ENCODE measurements at regions not wholly inside any gene's neighbourhood (a gene's known extent, or its start where the extent isn't known, plus 50 kb on each side); places are given as distances from the start of the nearest gene placed in this dataset.

DNA sequence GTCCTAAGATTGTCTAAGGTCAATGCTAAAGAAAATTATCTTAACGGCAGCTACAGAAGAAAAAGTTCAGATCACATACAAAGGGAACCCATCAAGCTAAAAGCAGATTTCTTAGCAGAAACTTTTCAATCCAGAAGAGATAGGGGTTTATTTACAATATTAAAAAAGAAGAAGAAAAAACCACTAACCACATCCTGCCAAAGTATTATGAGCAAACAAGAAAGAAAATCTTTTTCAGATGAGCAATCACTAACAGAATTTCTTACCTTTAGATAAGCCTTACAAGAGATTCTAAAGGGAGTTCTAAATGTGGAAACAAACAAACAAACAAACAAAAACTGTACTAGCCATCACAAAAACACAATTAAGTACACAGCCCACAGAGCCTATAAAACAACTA is 1015.8 kb upstream of the EPHA6 start:
- no peaks in the 10 kb centered on the region for H3K9me1 ChIP-seq (ENCODE audit: control insufficient read depth, extremely low read depth, insufficient read depth, low read length)
- H2AFZ ChIP-seq (ENCODE audit: control insufficient read depth, low read length), result no peak overlapping the region
- H3K9ac ChIP-seq (ENCODE audit: control insufficient read depth, extremely low read depth, insufficient read depth, low read length), result no peak overlapping the region
- H3K36me3 ChIP-seq (ENCODE audit: control insufficient read depth in 2 of 2, extremely low read depth in 1 of 2, insufficient read depth in 2 of 2, low read length in 2 of 2), result no peaks in the 10 kb centered on the region
- no peak overlapping the region for H3K4me2 ChIP-seq (ENCODE audit: control insufficient read depth, extremely low read depth, insufficient read depth, low read depth, low read length)
- H3K4me3 ChIP-seq (ENCODE audit: control insufficient read depth in 2 of 3, extremely low read depth in 1 of 3, insufficient read depth in 2 of 3, low read depth in 1 of 3, low read length in 3 of 3), result no peak overlapping the region
- no peaks in the 10 kb centered on the region for H3K9me3 ChIP-seq (ENCODE audit: control insufficient read depth, low read depth, low read length)
- FAIRE-seq (no peak), DNase-seq (ENCODE audit: low read depth, low spot score) (no peak)
- no peaks in the 10 kb centered on the region for H3K4me1 ChIP-seq (ENCODE audit: control insufficient read depth, extremely low read depth, insufficient read depth, low read length)
- H3K27me3 ChIP-seq (ENCODE audit: control insufficient read depth, extremely low read depth, insufficient read depth, low read length), result no peaks in the 10 kb centered on the region
- no peaks in the 10 kb centered on the region for H3K79me2 ChIP-seq (ENCODE audit: control insufficient read depth, insufficient read depth, low read length)
- TF ChIP-seq, protein P1, sequence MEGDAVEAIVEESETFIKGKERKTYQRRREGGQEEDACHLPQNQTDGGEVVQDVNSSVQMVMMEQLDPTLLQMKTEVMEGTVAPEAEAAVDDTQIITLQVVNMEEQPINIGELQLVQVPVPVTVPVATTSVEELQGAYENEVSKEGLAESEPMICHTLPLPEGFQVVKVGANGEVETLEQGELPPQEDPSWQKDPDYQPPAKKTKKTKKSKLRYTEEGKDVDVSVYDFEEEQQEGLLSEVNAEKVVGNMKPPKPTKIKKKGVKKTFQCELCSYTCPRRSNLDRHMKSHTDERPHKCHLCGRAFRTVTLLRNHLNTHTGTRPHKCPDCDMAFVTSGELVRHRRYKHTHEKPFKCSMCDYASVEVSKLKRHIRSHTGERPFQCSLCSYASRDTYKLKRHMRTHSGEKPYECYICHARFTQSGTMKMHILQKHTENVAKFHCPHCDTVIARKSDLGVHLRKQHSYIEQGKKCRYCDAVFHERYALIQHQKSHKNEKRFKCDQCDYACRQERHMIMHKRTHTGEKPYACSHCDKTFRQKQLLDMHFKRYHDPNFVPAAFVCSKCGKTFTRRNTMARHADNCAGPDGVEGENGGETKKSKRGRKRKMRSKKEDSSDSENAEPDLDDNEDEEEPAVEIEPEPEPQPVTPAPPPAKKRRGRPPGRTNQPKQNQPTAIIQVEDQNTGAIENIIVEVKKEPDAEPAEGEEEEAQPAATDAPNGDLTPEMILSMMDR (optimal IDR thresholded peaks at IDR 0.05 in 1 of 3, IDR thresholded peaks at IDR 0.05 in 1 of 3, conservative IDR thresholded peaks at IDR 0.05 in 1 of 3; ENCODE audit: extremely low read depth in 1 of 3, insufficient read depth in 2 of 3, low read length in 3 of 3), result no peak
- TF ChIP-seq EZH2 (IDR thresholded peaks at IDR 0.05; ENCODE audit: low read length), result no peak
- H3K27ac ChIP-seq (ENCODE audit: control insufficient read depth, insufficient read depth, low read length), result no peak overlapping the region
- H4K20me1 ChIP-seq (ENCODE audit: control insufficient read depth, extremely low read depth, insufficient read depth, low read length), result no peaks in the 10 kb centered on the region
- dilution Hi-C loops (cut with MboI; ENCODE audit: extremely low pct_ligation_motif_present, low sequenced_read_pairs), result no loop called here

DNA sequence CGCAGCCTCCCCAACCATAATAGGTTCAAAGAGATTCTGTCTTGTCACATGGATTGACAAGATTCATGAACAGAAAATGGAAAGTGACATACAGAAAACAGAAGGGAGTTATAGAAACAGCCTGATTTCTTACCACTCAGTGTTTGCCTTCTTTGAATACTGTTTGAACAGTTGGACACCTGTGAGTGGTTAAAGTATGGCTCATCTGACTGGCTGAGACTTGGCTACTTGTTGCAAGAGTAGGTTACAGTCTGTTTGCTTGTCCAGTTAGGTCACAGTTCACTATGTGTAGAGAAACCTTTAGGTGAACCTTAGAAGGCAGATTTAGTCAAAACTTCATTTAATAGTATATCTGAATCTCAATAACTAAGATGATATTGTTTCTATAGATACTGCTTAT is 1003.9 kb upstream of the EPHA6 start:
- no peak overlapping the region for H3K9ac ChIP-seq (ENCODE audit: control insufficient read depth, extremely low read depth, insufficient read depth, low read length)
- DNase-seq (ENCODE audit: low read depth, low spot score) (no peak), FAIRE-seq (no peak)
- H3K4me1 ChIP-seq (ENCODE audit: control insufficient read depth, extremely low read depth, insufficient read depth, low read length), result no peaks in the 10 kb centered on the region
- no peaks in the 10 kb centered on the region for H3K9me3 ChIP-seq (ENCODE audit: control insufficient read depth, low read depth, low read length)
- dilution Hi-C loops (cut with MboI; ENCODE audit: extremely low pct_ligation_motif_present, low sequenced_read_pairs), result no loop called here
- H3K4me2 ChIP-seq (ENCODE audit: control insufficient read depth, extremely low read depth, insufficient read depth, low read depth, low read length), result no peak overlapping the region
- no peaks in the 10 kb centered on the region for H3K27me3 ChIP-seq (ENCODE audit: control insufficient read depth, extremely low read depth, insufficient read depth, low read length)
- TF ChIP-seq EZH2 (IDR thresholded peaks at IDR 0.05; ENCODE audit: low read length), result no peak
- TF ChIP-seq, protein P1 (optimal IDR thresholded peaks at IDR 0.05 in 1 of 3, IDR thresholded peaks at IDR 0.05 in 1 of 3, conservative IDR thresholded peaks at IDR 0.05 in 1 of 3; ENCODE audit: extremely low read depth in 1 of 3, insufficient read depth in 2 of 3, low read length in 3 of 3), result no peak
- H2AFZ ChIP-seq (ENCODE audit: control insufficient read depth, low read length), result no peak overlapping the region
- H3K9me1 ChIP-seq (ENCODE audit: control insufficient read depth, extremely low read depth, insufficient read depth, low read length), result no peaks in the 10 kb centered on the region
- H4K20me1 ChIP-seq (ENCODE audit: control insufficient read depth, extremely low read depth, insufficient read depth, low read length), result no peaks in the 10 kb centered on the region
- H3K27ac ChIP-seq (ENCODE audit: control insufficient read depth, insufficient read depth, low read length), result no peak overlapping the region
- H3K4me3 ChIP-seq (ENCODE audit: control insufficient read depth in 2 of 3, extremely low read depth in 1 of 3, insufficient read depth in 2 of 3, low read depth in 1 of 3, low read length in 3 of 3), result no peak overlapping the region
- no peaks in the 10 kb centered on the region for H3K36me3 ChIP-seq (ENCODE audit: control insufficient read depth in 2 of 2, extremely low read depth in 1 of 2, insufficient read depth in 2 of 2, low read length in 2 of 2)
- H3K79me2 ChIP-seq (ENCODE audit: control insufficient read depth, insufficient read depth, low read length), result no peaks in the 10 kb centered on the region

Data from keratinocyte (primary cell).